IMR-90 (cell line): ENCODE measurements at regions not wholly inside any gene's neighbourhood (a gene's known extent, or its start where the extent isn't known, plus 50 kb on each side); places are given as distances from the start of the nearest gene placed in this dataset.

ENCODE experiments used
- ATAC-seq: fragments of 200-7000 bp; cut with Tn5 transposase; 2 replicates; pipeline ENCODE4 v1.9.1; 2020; ENCODE audit warnings: low read depth, mild to moderate bottlenecking, moderate library complexity
- BruUV-seq: library from RNA; stranded (reverse); fragments of 400-500 nt; replicated peaks from 2 replicates; lab custom pipeline; 2021; lab: Mats Ljungman, UMichigan
- CTCF ChIA-PET: fragments of 300-600 bp; formaldehyde crosslinking; extraction: SDS; loops from one replicate; lab custom pipeline; 2021; ENCODE audit warnings: antibody characterized with exemption; lab: Yijun Ruan, JAX
- POLR2A ChIA-PET: fragments of 300-600 bp; sonication (Branson Sonifier 250); formaldehyde crosslinking; loops from one replicate; lab custom pipeline; 2022; ENCODE audit warnings: antibody characterized with exemption; ENCODE audit not compliant: unreplicated experiment; lab: Charles Lee
- DNase-seq: peaks from one replicate; pipeline ENCODE4 v3.0.0; 2013
- H2AFZ ChIP-seq: replicated peaks from 2 replicates; pipeline ENCODE3; 2013; ENCODE audit warnings: low read length, mild to moderate bottlenecking; ENCODE audit not compliant: poor library complexity
- H2AK5ac ChIP-seq: 2 replicates; pipeline ENCODE4 v1.6.1; 2013; ENCODE audit warnings: low read depth, low read length, inconsistent platforms
- H2AK9ac ChIP-seq: replicated peaks from 2 replicates; pipeline ENCODE3; 2013; ENCODE audit warnings: mild to moderate bottlenecking, low read depth, low read length, moderate library complexity; ENCODE audit not compliant: poor library complexity
- H2BK120ac ChIP-seq: 2 replicates; pipeline ENCODE4 v1.6.1; 2013; ENCODE audit warnings: low read depth, low read length, inconsistent platforms
- H2BK15ac ChIP-seq: 3 replicates; pipeline ENCODE4 v1.6.1; 2013; ENCODE audit warnings: low read depth, low read length, inconsistent platforms
- H2BK20ac ChIP-seq: 2 replicates; pipeline ENCODE4 v1.6.1; 2013; ENCODE audit warnings: low read depth, mild to moderate bottlenecking, inconsistent platforms, low read length, moderate library complexity
- H2BK5ac ChIP-seq: 2 replicates; pipeline ENCODE4 v1.6.1; 2013; ENCODE audit warnings: mild to moderate bottlenecking, low read depth, low read length, inconsistent platforms; ENCODE audit not compliant: poor library complexity, severe bottlenecking
- H3K14ac ChIP-seq: replicated peaks from 2 replicates; pipeline ENCODE4 v1.6.1; 2013; ENCODE audit warnings: low read depth, low read length, inconsistent platforms
- H3K18ac ChIP-seq: 2 replicates; pipeline ENCODE4 v1.6.1; 2013; ENCODE audit warnings: low read depth, low read length, control low read depth
- H3K23ac ChIP-seq: 2 replicates; pipeline ENCODE4 v1.6.1; 2013; ENCODE audit warnings: low read depth, low read length, inconsistent platforms
- H3K27ac ChIP-seq: 2 replicates; pipeline ENCODE4 v1.5.1; 2013; ENCODE audit warnings: mild to moderate bottlenecking, control low read depth, low read length; ENCODE audit not compliant: insufficient read depth
- H3K27me3 ChIP-seq: 2 replicates; pipeline ENCODE4 v1.6.1; 2013; ENCODE audit warnings: low read length; ENCODE audit not compliant: control insufficient read depth, insufficient read depth
- H3K36me3 ChIP-seq: 2 replicates; pipeline ENCODE4 v1.6.1; 2013; ENCODE audit warnings: low read length, mixed read lengths; ENCODE audit not compliant: control insufficient read depth, insufficient read depth
- H3K4ac ChIP-seq: 2 replicates; pipeline ENCODE4 v1.6.1; 2013; ENCODE audit warnings: low read depth, low read length, inconsistent platforms
- H3K4me1 ChIP-seq: 2 replicates; pipeline ENCODE4 v1.6.1; 2013; ENCODE audit warnings: low read length, mixed read lengths; ENCODE audit not compliant: control insufficient read depth, insufficient read depth
- H3K4me2 ChIP-seq: 2 replicates; pipeline ENCODE4 v1.6.1; 2013; ENCODE audit warnings: low read depth, mild to moderate bottlenecking, control low read depth, low read length, moderate library complexity
- H3K4me3 ChIP-seq: 2 replicates; pipeline ENCODE4 v1.5.1; 2013; ENCODE audit warnings: low read depth, mild to moderate bottlenecking, control low read depth, low read length, moderate library complexity; ENCODE audit not compliant: insufficient read depth
- H3K56ac ChIP-seq: 2 replicates; pipeline ENCODE4 v1.6.1; 2013; ENCODE audit warnings: low read length, inconsistent platforms; ENCODE audit not compliant: insufficient read depth; ENCODE audit errors: extremely low read depth
- H3K79me1 ChIP-seq, 2 experiments: 2 replicates each; pipeline ENCODE4 v1.6.1; 2013; ENCODE audit warnings: low read length in 2 of 2, inconsistent platforms in 1 of 2, low read depth in 1 of 2
- H3K9ac ChIP-seq: 2 replicates; pipeline ENCODE4 v1.6.1; 2013; ENCODE audit warnings: low read depth, low read length, control low read depth
- H3K9me1 ChIP-seq: 2 replicates; pipeline ENCODE4 v1.6.1; 2013; ENCODE audit warnings: low read length, inconsistent platforms; ENCODE audit not compliant: insufficient read depth
- H3K9me3 ChIP-seq: 2 replicates; pipeline ENCODE4 v1.6.1; 2013; ENCODE audit warnings: low read length; ENCODE audit not compliant: control insufficient read depth, insufficient read depth
- H4K20me1 ChIP-seq: 2 replicates; pipeline ENCODE4 v1.6.1; 2013; ENCODE audit warnings: low read length, inconsistent platforms; ENCODE audit not compliant: insufficient read depth
- H4K5ac ChIP-seq: 2 replicates; pipeline ENCODE4 v1.6.1; 2013; ENCODE audit warnings: mild to moderate bottlenecking, low read depth, low read length, control low read depth
- H4K8ac ChIP-seq, 2 experiments: 2 replicates each; pipeline ENCODE4 v1.6.1; 2013; ENCODE audit warnings: low read depth in 2 of 2, low read length in 2 of 2, control low read depth in 1 of 2, inconsistent platforms in 1 of 2
- H4K91ac ChIP-seq: 2 replicates; pipeline ENCODE4 v1.6.1; 2013; ENCODE audit warnings: low read depth, low read length, inconsistent platforms; ENCODE audit not compliant: insufficient read depth
- CHD1 ChIP-seq: IDR thresholded peaks from 2 replicates; pipeline ENCODE4 v1.6.1; 2012; ENCODE audit warnings: low read depth, low read length, improper control_type of control experiment
- CTCF ChIP-seq: conservative IDR thresholded peaks from 2 replicates; pipeline ENCODE4 v1.5.1; 2012; ENCODE audit warnings: mild to moderate bottlenecking, low read depth, low read length, improper control_type of control experiment
- FOS ChIP-seq: fragments of 150-350 bp; IDR thresholded peaks from 2 replicates; pipeline ENCODE4 v1.6.1; 2016; ENCODE audit warnings: low read depth, low read length
- MAFK ChIP-seq: IDR thresholded peaks from 2 replicates; pipeline ENCODE4 v1.6.1; 2012; ENCODE audit warnings: low read depth, low read length, improper control_type of control experiment
- MXI1 ChIP-seq: IDR thresholded peaks from 2 replicates; pipeline ENCODE4 v1.6.1; 2012; ENCODE audit warnings: low read depth, mild to moderate bottlenecking, low read length, moderate library complexity, borderline replicate concordance
- NFE2L2 ChIP-seq: fragments of 150-350 bp; IDR thresholded peaks from 2 replicates; pipeline ENCODE4 v1.6.1; 2016; ENCODE audit warnings: low read depth, mild to moderate bottlenecking, low read length
- POLR2A ChIP-seq: IDR thresholded peaks from 2 replicates; pipeline ENCODE4 v1.6.1; 2012; ENCODE audit warnings: mild to moderate bottlenecking, low read depth, low read length
- RAD21 ChIP-seq: IDR thresholded peaks from 2 replicates; pipeline ENCODE4 v1.6.1; 2012; ENCODE audit warnings: low read length, improper control_type of control experiment
- RCOR1 ChIP-seq: IDR thresholded peaks from 2 replicates; pipeline ENCODE4 v1.6.1; 2012; ENCODE audit warnings: mild to moderate bottlenecking, low read length, improper control_type of control experiment; ENCODE audit not compliant: insufficient replicate concordance
- SMC3 ChIP-seq: fragments of 150-350 bp; IDR thresholded peaks from 2 replicates; pipeline ENCODE4 v1.6.1; 2016; ENCODE audit warnings: low read depth, mild to moderate bottlenecking, antibody characterized with exemption, low read length, moderate library complexity
- WGBS, 2 experiments: methylation state at CpG; one replicate each; pipeline versions ENCODE4 v1.1.5 to v1.1.7; 2013; ENCODE audit warnings: missing lambda C conversion rate in 2 of 2; ENCODE audit not compliant: insufficient read length in 1 of 2; ENCODE audit errors: extremely low coverage in 2 of 2; 5-methylcytosine and 5-hydroxymethylcytosine counted together
- dilution Hi-C: fragments of 300-500 bp; cut with HindIII; formaldehyde crosslinking; loops from one replicate; pipeline ENCODE4 v1.14.3; 2018; ENCODE audit warnings: low sequenced_read_pairs; ENCODE audit not compliant: unreplicated experiment
- in situ Hi-C: fragments of 300-500 bp; cut with MboI; formaldehyde crosslinking; loops from 3 replicates; pipeline ENCODE4 v1.14.3; 2019; ENCODE audit warnings: low sequenced_read_pairs, inconsistent platforms, mixed read lengths
- intact Hi-C: fragments of 100-400 bp; cut with micrococcal nuclease; formaldehyde crosslinking; loops from 2 replicates; pipeline ENCODE4 v1.10.0; 2022
- TF ChIP-seq, protein P1 (sequence below): fragments of 150-350 bp; IDR thresholded peaks from 2 replicates; pipeline ENCODE4 v1.6.1; 2017; ENCODE audit warnings: mild to moderate bottlenecking, antibody characterized with exemption, low read length, low read depth
- TF ChIP-seq, protein P2 (sequence below): fragments of 150-350 bp; IDR thresholded peaks from 2 replicates; pipeline ENCODE4 v1.6.1; 2016; ENCODE audit warnings: low read depth, mild to moderate bottlenecking, low read length, moderate library complexity, borderline replicate concordance

- no CpG with 5 or more reads among the region's 6 CpGs for WGBS, 2 experiments
- H3K9me1 ChIP-seq, result no peaks in the 10 kb centered on the region
- no peak overlapping the region for H4K5ac ChIP-seq
- H3K36me3 ChIP-seq, result no peaks in the 10 kb centered on the region
- H3K27me3 ChIP-seq, result peaks cover 21% of the 10 kb centered on the region
- H3K56ac ChIP-seq, result no peak overlapping the region
- no peak overlapping the region for H2AFZ ChIP-seq
- no peak overlapping the region for H4K8ac ChIP-seq
- no peak overlapping the region for H2AK9ac ChIP-seq
- BruUV-seq, result no TSS peak
- ATAC-seq, result no peak
- no peak overlapping the region for H4K91ac ChIP-seq
- H3K79me1 ChIP-seq, result no peaks in the 10 kb centered on the region
- no peak for TF ChIP-seq SMC3
- TF ChIP-seq, protein P1, sequence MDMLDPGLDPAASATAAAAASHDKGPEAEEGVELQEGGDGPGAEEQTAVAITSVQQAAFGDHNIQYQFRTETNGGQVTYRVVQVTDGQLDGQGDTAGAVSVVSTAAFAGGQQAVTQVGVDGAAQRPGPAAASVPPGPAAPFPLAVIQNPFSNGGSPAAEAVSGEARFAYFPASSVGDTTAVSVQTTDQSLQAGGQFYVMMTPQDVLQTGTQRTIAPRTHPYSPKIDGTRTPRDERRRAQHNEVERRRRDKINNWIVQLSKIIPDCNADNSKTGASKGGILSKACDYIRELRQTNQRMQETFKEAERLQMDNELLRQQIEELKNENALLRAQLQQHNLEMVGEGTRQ, result no peak
- no peak for TF ChIP-seq RAD21
- TF ChIP-seq MAFK, result no peak
- no peak for TF ChIP-seq NFE2L2
- TF ChIP-seq CTCF, result no peak
- no peak for TF ChIP-seq FOS
- no peak for TF ChIP-seq MXI1
- no peak for TF ChIP-seq POLR2A
- no peak for TF ChIP-seq RCOR1
- TF ChIP-seq CHD1, result no peak
- TF ChIP-seq, protein P2, sequence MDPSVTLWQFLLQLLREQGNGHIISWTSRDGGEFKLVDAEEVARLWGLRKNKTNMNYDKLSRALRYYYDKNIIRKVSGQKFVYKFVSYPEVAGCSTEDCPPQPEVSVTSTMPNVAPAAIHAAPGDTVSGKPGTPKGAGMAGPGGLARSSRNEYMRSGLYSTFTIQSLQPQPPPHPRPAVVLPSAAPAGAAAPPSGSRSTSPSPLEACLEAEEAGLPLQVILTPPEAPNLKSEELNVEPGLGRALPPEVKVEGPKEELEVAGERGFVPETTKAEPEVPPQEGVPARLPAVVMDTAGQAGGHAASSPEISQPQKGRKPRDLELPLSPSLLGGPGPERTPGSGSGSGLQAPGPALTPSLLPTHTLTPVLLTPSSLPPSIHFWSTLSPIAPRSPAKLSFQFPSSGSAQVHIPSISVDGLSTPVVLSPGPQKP, result no peak
- peaks cover 2% of the 10 kb centered on the region; the same call in 1 of the 2 replicates for H3K4me1 ChIP-seq
- H3K18ac ChIP-seq, result no peak overlapping the region
- ChIA-PET POLR2A (no interaction called here), CTCF (no interaction called here)
- no peak overlapping the region for H2BK15ac ChIP-seq
- H3K4me2 ChIP-seq, result no peak overlapping the region
- intact Hi-C loops, result no loop called here
- H4K20me1 ChIP-seq, result no peaks in the 10 kb centered on the region
- in situ Hi-C loops, result no loop called here
- H3K4ac ChIP-seq, result no peak overlapping the region
- no peak overlapping the region for H2BK120ac ChIP-seq
- dilution Hi-C loops, result no loop called here
- DNase-seq, result no peak
- H3K4me3 ChIP-seq, result no peak overlapping the region
- H3K23ac ChIP-seq, result no peak overlapping the region
- no peak overlapping the region for H2AK5ac ChIP-seq
- H3K14ac ChIP-seq, result no peak overlapping the region
- H3K9ac ChIP-seq, result no peak overlapping the region
- no peak overlapping the region for H3K27ac ChIP-seq
- no peak overlapping the region for H2BK20ac ChIP-seq
- H3K9me3 ChIP-seq, result no peaks in the 10 kb centered on the region
- no peak overlapping the region for H2BK5ac ChIP-seq
Measured at GRCh38 chr20:48336597-48336996, 491.2 kb downstream of the PREX1 start.
